HAP-1 (cell line): ENCODE measurements at regions not wholly inside any gene's neighbourhood (a gene's known extent, or its start where the extent isn't known, plus 50 kb on each side); places are given as distances from the start of the nearest gene placed in this dataset.

Experiments used
- DNase-seq, 2 experiments: peaks; one replicate each; pipeline ENCODE4 v3.0.0-alpha.2; 2016 to 2020; ENCODE audit warnings: low spot score in 2 of 2
- H3K27me3 ChIP-seq: fragments of 250-450 bp; sonication (Bioruptor Pico); 2 replicates; pipeline ENCODE4 v1.5.1; 2020; ENCODE audit warnings: low read depth, mild to moderate bottlenecking, moderate library complexity
- H3K36me3 ChIP-seq: fragments of 250-450 bp; sonication (Bioruptor Pico); replicated peaks from 2 replicates; pipeline ENCODE4 v1.5.1; 2020; ENCODE audit warnings: mild to moderate bottlenecking
- H3K4me1 ChIP-seq: fragments of 250-450 bp; sonication (Bioruptor Pico); 2 replicates; pipeline ENCODE4 v1.5.1; 2020; ENCODE audit warnings: mild to moderate bottlenecking
- H3K4me3 ChIP-seq: fragments of 250-450 bp; sonication (Bioruptor Pico); 2 replicates; pipeline ENCODE4 v1.5.1; 2020; ENCODE audit warnings: mild to moderate bottlenecking, moderate library complexity
- H3K9me3 ChIP-seq: fragments of 250-450 bp; sonication (Bioruptor Pico); 2 replicates; pipeline ENCODE4 v1.5.1; 2020; ENCODE audit warnings: mild to moderate bottlenecking, moderate library complexity
- in situ Hi-C: fragments of 300-500 bp; cut with MboI; formaldehyde crosslinking; loops from 3 replicates; pipeline ENCODE4 v1.14.3; 2020; ENCODE audit warnings: low sequenced_read_pairs, inconsistent platforms, mixed read lengths

GRCh38 chr2:59096973-59097372 lies 855.8 kb upstream of the FANCL start:
- in situ Hi-C loops: no loop called here
- Histone ChIP-seq H3K4me3 (no peak overlapping the region), H3K36me3 (no peaks in the 10 kb centered on the region), H3K9me3 (no peaks in the 10 kb centered on the region), H3K4me1 (no peaks in the 10 kb centered on the region), H3K27me3 (no peaks in the 10 kb centered on the region)
- no peak for DNase-seq

- no peak overlapping the region for H3K4me3 ChIP-seq
- H3K4me1 ChIP-seq: no peaks in the 10 kb centered on the region
- no peaks in the 10 kb centered on the region for H3K36me3 ChIP-seq
- H3K27me3 ChIP-seq: no peaks in the 10 kb centered on the region
- no peaks in the 10 kb centered on the region for H3K9me3 ChIP-seq
- no peak for DNase-seq
- in situ Hi-C loops: no loop called here
These were observed 852.4 kb upstream of the FANCL start for GRCh38 chr2:59093571-59093970.

GRCh38 chr2:59084326-59084725 lies 843.2 kb upstream of the FANCL start:
- in situ Hi-C loops: no loop called here

GRCh38 chr2:59083075-59083828 lies 842.1 kb upstream of the FANCL start:
- H3K36me3 ChIP-seq: no peaks in the 10 kb centered on the region
- no peaks in the 10 kb centered on the region for H3K9me3 ChIP-seq
- no peaks in the 10 kb centered on the region for H3K4me1 ChIP-seq
- in situ Hi-C loops: no loop called here
- no peak overlapping the region for H3K4me3 ChIP-seq
- DNase-seq: no peak
- no peaks in the 10 kb centered on the region for H3K27me3 ChIP-seq

More at GRCh38 chr2:59084326-59084725, 843.2 kb upstream of the FANCL start:
- DNase-seq: no peak
- Histone ChIP-seq H3K4me1 (no peaks in the 10 kb centered on the region), H3K9me3 (no peaks in the 10 kb centered on the region), H3K36me3 (no peaks in the 10 kb centered on the region), H3K4me3 (no peak overlapping the region), H3K27me3 (no peaks in the 10 kb centered on the region)

- DNase-seq: no peak
- in situ Hi-C loops: no loop called here
- Histone ChIP-seq H3K4me1 (peaks cover 2% of the 10 kb centered on the region; the same call in 1 of the 2 replicates), H3K36me3 (no peaks in the 10 kb centered on the region), H3K9me3 (no peaks in the 10 kb centered on the region), H3K27me3 (peaks cover 1% of the 10 kb centered on the region; the same call in 1 of the 2 replicates), H3K4me3 (no peak overlapping the region)
These were observed 841.5 kb upstream of the FANCL start for GRCh38 chr2:59082657-59083056.

- no peak for DNase-seq
- H3K27me3 ChIP-seq: peaks cover 2% of the 10 kb centered on the region; the same call in 1 of the 2 replicates
- in situ Hi-C loops: no loop called here
These were observed 839.5 kb upstream of the FANCL start for GRCh38 chr2:59080451-59081181.

GRCh38 chr2:59077981-59078531 lies 836.9 kb upstream of the FANCL start:
- in situ Hi-C loops: no loop called here

More at GRCh38 chr2:59080451-59081181, 839.5 kb upstream of the FANCL start:
- Histone ChIP-seq H3K9me3 (no peaks in the 10 kb centered on the region), H3K4me1 (peaks cover 3% of the 10 kb centered on the region), H3K36me3 (no peaks in the 10 kb centered on the region), H3K4me3 (no peak overlapping the region)

GRCh38 chr2:59077026-59077725 lies 836.1 kb upstream of the FANCL start:
- no peak for DNase-seq
- Histone ChIP-seq H3K9me3 (no peaks in the 10 kb centered on the region), H3K4me1 (peaks cover 3% of the 10 kb centered on the region), H3K36me3 (no peaks in the 10 kb centered on the region), H3K27me3 (peaks cover 2% of the 10 kb centered on the region; the same call in 1 of the 2 replicates), H3K4me3 (no peak overlapping the region)
- in situ Hi-C loops: no loop called here

More at GRCh38 chr2:59077981-59078531, 836.9 kb upstream of the FANCL start:
- Histone ChIP-seq H3K4me3 (no peak overlapping the region), H3K27me3 (peaks cover 2% of the 10 kb centered on the region; the same call in 1 of the 2 replicates), H3K36me3 (no peaks in the 10 kb centered on the region), H3K9me3 (no peaks in the 10 kb centered on the region), H3K4me1 (peaks cover 3% of the 10 kb centered on the region)
- DNase-seq: no peak

- in situ Hi-C loops: no loop called here
- Histone ChIP-seq H3K4me3 (no peak overlapping the region), H3K27me3 (peaks cover 2% of the 10 kb centered on the region; the same call in 1 of the 2 replicates), H3K36me3 (no peaks in the 10 kb centered on the region), H3K4me1 (peaks cover 3% of the 10 kb centered on the region), H3K9me3 (no peaks in the 10 kb centered on the region)
- DNase-seq: no peak
These were observed 835.0 kb upstream of the FANCL start for GRCh38 chr2:59076079-59076619.

GRCh38 chr2:59074071-59074470 lies 832.9 kb upstream of the FANCL start:
- Histone ChIP-seq H3K27me3 (peaks cover 2% of the 10 kb centered on the region; the same call in 1 of the 2 replicates), H3K36me3 (no peaks in the 10 kb centered on the region), H3K4me1 (peaks cover 3% of the 10 kb centered on the region), H3K9me3 (no peaks in the 10 kb centered on the region), H3K4me3 (no peak overlapping the region)
- no peak for DNase-seq
- in situ Hi-C loops: no loop called here

- no peaks in the 10 kb centered on the region for H3K9me3 ChIP-seq
- H3K4me3 ChIP-seq: no peak overlapping the region
- H3K27me3 ChIP-seq: peaks cover 2% of the 10 kb centered on the region; the same call in 1 of the 2 replicates
- no peaks in the 10 kb centered on the region for H3K36me3 ChIP-seq
- DNase-seq: no peak
- H3K4me1 ChIP-seq: peaks cover 3% of the 10 kb centered on the region
- in situ Hi-C loops: no loop called here
These were observed 832.2 kb upstream of the FANCL start for GRCh38 chr2:59073286-59073685.

GRCh38 chr2:59068255-59068654 lies 827.1 kb upstream of the FANCL start:
- Histone ChIP-seq H3K4me1 (no peaks in the 10 kb centered on the region), H3K27me3 (no peaks in the 10 kb centered on the region), H3K4me3 (no peak overlapping the region), H3K9me3 (no peaks in the 10 kb centered on the region), H3K36me3 (no peaks in the 10 kb centered on the region)
- in situ Hi-C loops: no loop called here
- no peak for DNase-seq

GRCh38 chr2:59066787-59067399 lies 825.8 kb upstream of the FANCL start:
- H3K27me3 ChIP-seq: no peaks in the 10 kb centered on the region
- no peak overlapping the region for H3K4me3 ChIP-seq
- no peaks in the 10 kb centered on the region for H3K9me3 ChIP-seq
- in situ Hi-C loops: no loop called here
- H3K36me3 ChIP-seq: no peaks in the 10 kb centered on the region
- DNase-seq: no peak
- H3K4me1 ChIP-seq: no peaks in the 10 kb centered on the region
